Neural cell (in vitro differentiated cells): ENCODE measurements at regions not wholly inside any gene's neighbourhood (a gene's known extent, or its start where the extent isn't known, plus 50 kb on each side); places are given as distances from the start of the nearest gene placed in this dataset.

Experiments
- H2AFZ ChIP-seq: fragments of 200-600, 300-800 bp; sonication (generic), shearing (Covaris generic); 2 replicates; pipeline ENCODE4 v1.6.0; 2014; ENCODE audit warnings: low read depth, mild to moderate bottlenecking, antibody characterized with exemption, low read length, moderate library complexity
- H3F3A ChIP-seq: fragments of 200-600 bp; shearing (Covaris generic); 2 replicates; pipeline ENCODE4 v1.6.1; 2016; ENCODE audit warnings: mild to moderate bottlenecking, moderate library complexity, mixed read lengths, antibody characterized with exemption, low read length; ENCODE audit not compliant: insufficient read depth, poor library complexity, severe bottlenecking
- H3K27ac ChIP-seq: fragments of 200-600, 300-800 bp; sonication (generic), shearing (Covaris generic); 2 replicates; pipeline ENCODE4 v1.5.1; 2014; ENCODE audit warnings: mild to moderate bottlenecking, low read length, moderate library complexity
- H3K27me3 ChIP-seq: fragments of 300-800, 200-600 bp; sonication (generic), shearing (Covaris generic); 2 replicates; pipeline ENCODE4 v1.6.0; 2014; ENCODE audit warnings: mild to moderate bottlenecking, low read depth, low read length, moderate library complexity; ENCODE audit not compliant: insufficient read depth
- H3K36me3 ChIP-seq: fragments of 300-800, 200-600 bp; sonication (generic), shearing (Covaris generic); 2 replicates; pipeline ENCODE4 v1.5.1; 2014; ENCODE audit warnings: mild to moderate bottlenecking, antibody characterized with exemption, low read length, moderate library complexity; ENCODE audit not compliant: insufficient read depth
- H3K4me2 ChIP-seq: fragments of 300-800, 200-600 bp; sonication (generic), shearing (Covaris generic); 2 replicates; pipeline ENCODE4 v1.6.0; 2014; ENCODE audit warnings: mild to moderate bottlenecking, low read length
- H3K4me3 ChIP-seq: fragments of 300-800, 200-600 bp; sonication (generic), shearing (Covaris generic); 2 replicates; pipeline ENCODE4 v1.5.1; 2014; ENCODE audit warnings: mild to moderate bottlenecking, low read length, moderate library complexity
- H3K79me2 ChIP-seq: fragments of 200-600 bp; shearing (Covaris generic); replicated peaks from 2 replicates; pipeline ENCODE4 v1.6.0; 2014; ENCODE audit warnings: mild to moderate bottlenecking, low read length, moderate library complexity; ENCODE audit not compliant: insufficient read depth
- H3K9ac ChIP-seq: fragments of 300-800, 200-600 bp; sonication (generic), shearing (Covaris generic); 2 replicates; pipeline ENCODE4 v1.6.1; 2016; ENCODE audit warnings: mild to moderate bottlenecking, low read length, mixed read lengths
- H3K9me2 ChIP-seq: fragments of 200-600 bp; shearing (Covaris generic); 2 replicates; pipeline ENCODE4 v1.6.1; 2016; ENCODE audit warnings: mild to moderate bottlenecking, low read length, mixed read lengths; ENCODE audit not compliant: insufficient read depth
- H3K9me3 ChIP-seq: fragments of 200-600, 300-800 bp; sonication (generic), shearing (Covaris generic); 2 replicates; pipeline ENCODE4 v1.6.1; 2016; ENCODE audit warnings: mild to moderate bottlenecking, mixed run types, low read length, moderate library complexity, mixed read lengths
- H4K20me1 ChIP-seq: fragments of 200-600 bp; shearing (Covaris generic); 2 replicates; pipeline ENCODE4 v1.6.1; 2016; ENCODE audit warnings: mild to moderate bottlenecking, mixed run types; ENCODE audit not compliant: insufficient read depth
- EP300 ChIP-seq: fragments of 450-650 bp; conservative IDR thresholded peaks from 2 replicates; pipeline ENCODE4 v1.6.1; 2014; ENCODE audit warnings: antibody characterized with exemption, mild to moderate bottlenecking, moderate library complexity; ENCODE audit not compliant: poor library complexity, severe bottlenecking
- EZH2 ChIP-seq: fragments of 200-600, 300-800 bp; shearing (Covaris generic), sonication (generic); IDR thresholded peaks from 2 replicates; pipeline ENCODE4 v1.6.1; 2014; ENCODE audit warnings: antibody characterized with exemption, low read length, borderline replicate concordance, mild to moderate bottlenecking; ENCODE audit not compliant: insufficient read depth, poor library complexity, severe bottlenecking
- MXI1 ChIP-seq: fragments of 450-650 bp; conservative IDR thresholded peaks from 2 replicates; pipeline ENCODE4 v1.6.1; 2014; ENCODE audit warnings: antibody characterized with exemption, mild to moderate bottlenecking; ENCODE audit not compliant: poor library complexity, severe bottlenecking
- POLR2AphosphoS5 ChIP-seq: IDR thresholded peaks from 2 replicates; pipeline ENCODE4 v1.6.1; 2012
- RAD21 ChIP-seq: fragments of 450-650 bp; conservative IDR thresholded peaks from 2 replicates; pipeline ENCODE4 v1.6.1; 2014; ENCODE audit warnings: antibody characterized with exemption, mild to moderate bottlenecking, moderate library complexity
- REST ChIP-seq: IDR thresholded peaks from 2 replicates; pipeline ENCODE4 v1.6.1; 2012; ENCODE audit warnings: borderline replicate concordance
- SMC3 ChIP-seq: fragments of 450-650 bp; conservative IDR thresholded peaks from 2 replicates; pipeline ENCODE4 v1.6.1; 2014; ENCODE audit warnings: antibody characterized with exemption, mild to moderate bottlenecking, moderate library complexity; ENCODE audit not compliant: poor library complexity
- TAF1 ChIP-seq: IDR thresholded peaks from 2 replicates; pipeline ENCODE4 v1.6.1; 2012; ENCODE audit warnings: low read depth
- TF ChIP-seq, protein P1 (sequence below): fragments of 450-650 bp; IDR thresholded peaks from 2 replicates; pipeline ENCODE4 v1.5.1; 2014; ENCODE audit warnings: antibody characterized with exemption, mild to moderate bottlenecking, moderate library complexity; ENCODE audit not compliant: poor library complexity, severe bottlenecking

GRCh38 chr2:23204685-23205242 lies 180.2 kb upstream of the KLHL29 start:
- no peak for TF ChIP-seq EP300
- no peak for TF ChIP-seq RAD21
- TF ChIP-seq MXI1 = no peak
- no peak for TF ChIP-seq TAF1
- TF ChIP-seq REST = no peak
- no peak for TF ChIP-seq POLR2AphosphoS5
- TF ChIP-seq, protein P1, sequence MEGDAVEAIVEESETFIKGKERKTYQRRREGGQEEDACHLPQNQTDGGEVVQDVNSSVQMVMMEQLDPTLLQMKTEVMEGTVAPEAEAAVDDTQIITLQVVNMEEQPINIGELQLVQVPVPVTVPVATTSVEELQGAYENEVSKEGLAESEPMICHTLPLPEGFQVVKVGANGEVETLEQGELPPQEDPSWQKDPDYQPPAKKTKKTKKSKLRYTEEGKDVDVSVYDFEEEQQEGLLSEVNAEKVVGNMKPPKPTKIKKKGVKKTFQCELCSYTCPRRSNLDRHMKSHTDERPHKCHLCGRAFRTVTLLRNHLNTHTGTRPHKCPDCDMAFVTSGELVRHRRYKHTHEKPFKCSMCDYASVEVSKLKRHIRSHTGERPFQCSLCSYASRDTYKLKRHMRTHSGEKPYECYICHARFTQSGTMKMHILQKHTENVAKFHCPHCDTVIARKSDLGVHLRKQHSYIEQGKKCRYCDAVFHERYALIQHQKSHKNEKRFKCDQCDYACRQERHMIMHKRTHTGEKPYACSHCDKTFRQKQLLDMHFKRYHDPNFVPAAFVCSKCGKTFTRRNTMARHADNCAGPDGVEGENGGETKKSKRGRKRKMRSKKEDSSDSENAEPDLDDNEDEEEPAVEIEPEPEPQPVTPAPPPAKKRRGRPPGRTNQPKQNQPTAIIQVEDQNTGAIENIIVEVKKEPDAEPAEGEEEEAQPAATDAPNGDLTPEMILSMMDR = no peak
- TF ChIP-seq EZH2 = no peak
- no peak for TF ChIP-seq SMC3
- H3K4me3 ChIP-seq = no peak overlapping the region
- no peaks in the 10 kb centered on the region for H3K9me3 ChIP-seq
- no peak overlapping the region for H3K9ac ChIP-seq
- H3K79me2 ChIP-seq = no peaks in the 10 kb centered on the region
- no peaks in the 10 kb centered on the region for H3K9me2 ChIP-seq
- no peak overlapping the region for H3K4me2 ChIP-seq
- H3K27me3 ChIP-seq = no peaks in the 10 kb centered on the region
- no peaks in the 10 kb centered on the region for H3F3A ChIP-seq
- no peaks in the 10 kb centered on the region for H4K20me1 ChIP-seq
- H3K27ac ChIP-seq = no peak overlapping the region
- H3K36me3 ChIP-seq = no peaks in the 10 kb centered on the region
- no peak overlapping the region for H2AFZ ChIP-seq

DNA sequence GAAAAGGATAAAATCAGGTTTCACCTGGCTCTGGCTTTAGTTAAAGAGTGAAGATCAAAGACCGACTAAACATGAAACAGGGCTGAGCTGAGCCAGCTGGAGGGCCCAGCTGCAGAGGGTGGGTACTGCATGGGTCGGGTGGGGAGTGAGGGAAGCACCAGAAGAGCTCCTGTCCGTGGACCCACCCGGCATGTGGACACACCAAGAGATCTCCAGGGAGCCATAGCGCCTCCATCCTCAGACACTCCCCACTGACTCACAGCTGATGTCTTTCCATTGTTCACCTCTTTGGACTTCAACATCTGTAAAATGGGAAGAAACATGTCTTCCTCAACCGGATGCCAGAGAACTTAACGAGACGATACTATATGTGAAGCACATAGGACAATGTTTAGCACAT lies 178.3 kb upstream of the KLHL29 start:
- H3F3A ChIP-seq = no peaks in the 10 kb centered on the region
- H4K20me1 ChIP-seq = no peaks in the 10 kb centered on the region
- H3K27me3 ChIP-seq = no peaks in the 10 kb centered on the region
- no peak overlapping the region for H3K9ac ChIP-seq
- no peaks in the 10 kb centered on the region for H3K9me2 ChIP-seq
- TF ChIP-seq MXI1 (no peak), SMC3 (no peak), POLR2AphosphoS5 (no peak), EP300 (no peak), TAF1 (no peak), REST (no peak), EZH2 (no peak), RAD21 (no peak)
- TF ChIP-seq, protein P1 = no peak
- no peaks in the 10 kb centered on the region for H3K79me2 ChIP-seq
- H3K9me3 ChIP-seq = no peaks in the 10 kb centered on the region
- H3K27ac ChIP-seq = no peak overlapping the region
- H3K36me3 ChIP-seq = no peaks in the 10 kb centered on the region
- H2AFZ ChIP-seq = no peak overlapping the region
- no peak overlapping the region for H3K4me3 ChIP-seq
- H3K4me2 ChIP-seq = no peak overlapping the region
